ENCODE measurements at regions not wholly inside any gene's neighbourhood (a gene's known extent, or its start where the extent isn't known, plus 50 kb on each side); places are given as distances from the start of the nearest gene placed in this dataset.
"Not testable (repeated sequence)": the region's sequence is repeated elsewhere in the genome, so short reads cannot be mapped to it uniquely, and the experiment has no call there.

DNA sequence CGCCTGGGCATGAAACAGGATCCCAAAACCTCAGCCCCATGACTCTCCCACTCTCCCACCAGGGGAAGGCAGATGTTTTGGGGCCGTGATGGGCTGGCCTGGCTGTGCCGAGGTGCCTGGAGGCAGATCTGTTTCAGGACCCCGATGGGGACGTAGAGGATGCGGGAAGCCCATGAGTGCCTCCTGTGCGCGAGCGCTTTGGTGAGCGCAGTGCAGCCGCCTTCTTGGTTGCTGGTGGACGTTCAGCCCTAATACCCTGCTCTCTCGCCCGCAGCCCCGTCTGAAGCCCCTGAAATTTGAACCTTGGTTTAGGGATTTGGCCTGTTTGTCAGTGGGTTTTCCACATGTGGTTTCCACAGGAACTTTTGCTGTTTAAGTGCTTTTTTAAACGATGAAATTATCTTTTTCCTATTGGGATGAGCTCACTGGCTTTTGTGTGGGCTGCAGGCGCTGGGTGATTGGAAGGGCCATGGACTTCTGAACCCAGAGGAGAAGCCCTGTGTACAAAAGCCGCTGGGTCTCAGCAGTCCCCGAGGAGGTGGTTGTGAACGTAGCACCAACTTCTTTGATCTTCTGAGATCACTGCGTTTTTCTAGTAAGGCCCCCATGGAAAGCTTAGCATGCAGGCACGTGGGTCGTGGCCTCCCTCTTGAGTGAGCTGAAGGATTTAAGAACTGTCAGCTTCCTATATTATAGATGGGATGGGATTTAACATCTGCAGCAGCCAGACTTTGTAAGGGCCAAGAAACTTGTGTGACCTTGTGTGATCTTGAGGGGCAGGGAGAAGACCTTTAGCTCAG lies 148.9 kb upstream of the ZNF469 start:
- TF ChIP-seq, protein P1, sequence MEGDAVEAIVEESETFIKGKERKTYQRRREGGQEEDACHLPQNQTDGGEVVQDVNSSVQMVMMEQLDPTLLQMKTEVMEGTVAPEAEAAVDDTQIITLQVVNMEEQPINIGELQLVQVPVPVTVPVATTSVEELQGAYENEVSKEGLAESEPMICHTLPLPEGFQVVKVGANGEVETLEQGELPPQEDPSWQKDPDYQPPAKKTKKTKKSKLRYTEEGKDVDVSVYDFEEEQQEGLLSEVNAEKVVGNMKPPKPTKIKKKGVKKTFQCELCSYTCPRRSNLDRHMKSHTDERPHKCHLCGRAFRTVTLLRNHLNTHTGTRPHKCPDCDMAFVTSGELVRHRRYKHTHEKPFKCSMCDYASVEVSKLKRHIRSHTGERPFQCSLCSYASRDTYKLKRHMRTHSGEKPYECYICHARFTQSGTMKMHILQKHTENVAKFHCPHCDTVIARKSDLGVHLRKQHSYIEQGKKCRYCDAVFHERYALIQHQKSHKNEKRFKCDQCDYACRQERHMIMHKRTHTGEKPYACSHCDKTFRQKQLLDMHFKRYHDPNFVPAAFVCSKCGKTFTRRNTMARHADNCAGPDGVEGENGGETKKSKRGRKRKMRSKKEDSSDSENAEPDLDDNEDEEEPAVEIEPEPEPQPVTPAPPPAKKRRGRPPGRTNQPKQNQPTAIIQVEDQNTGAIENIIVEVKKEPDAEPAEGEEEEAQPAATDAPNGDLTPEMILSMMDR (IDR thresholded peaks at IDR 0.05), result not testable (repeated sequence)
- not testable (repeated sequence) for TF ChIP-seq POLR2A (IDR thresholded peaks at IDR 0.05)
